PC-9 (cell line): ENCODE measurements at regions not wholly inside any gene's neighbourhood (a gene's known extent, or its start where the extent isn't known, plus 50 kb on each side); places are given as distances from the start of the nearest gene placed in this dataset.

Experiments used
- CTCF ChIP-seq: fragments of 200-600 bp; sonication (generic); conservative IDR thresholded peaks from 2 replicates; pipeline ENCODE4 v1.6.1; 2017; ENCODE audit warnings: mixed run types, antibody characterized with exemption, mild to moderate bottlenecking, moderate library complexity
- EZH2 ChIP-seq: fragments of 200-600 bp; sonication (generic); IDR thresholded peaks from 2 replicates; pipeline ENCODE4 v1.8.0; 2017; ENCODE audit warnings: antibody characterized with exemption, low read depth

- TF ChIP-seq CTCF (no peak), EZH2 (no peak)
Measured at GRCh38 chr5:92390657-92391056, 1007.5 kb upstream of the ARRDC3 start.
